SHP77 (cell line): ENCODE measurements at regions not wholly inside any gene's neighbourhood (a gene's known extent, or its start where the extent isn't known, plus 50 kb on each side); places are given as distances from the start of the nearest gene placed in this dataset.
"Not testable (repeated sequence)": the region's sequence is repeated elsewhere in the genome, so short reads cannot be mapped to it uniquely, and the experiment has no call there.

ENCODE experiments used
- DNase-seq, 2 experiments: peaks; one replicate each; lab custom pipeline; 2025; lab: John Stamatoyannopoulos, UW

DNA sequence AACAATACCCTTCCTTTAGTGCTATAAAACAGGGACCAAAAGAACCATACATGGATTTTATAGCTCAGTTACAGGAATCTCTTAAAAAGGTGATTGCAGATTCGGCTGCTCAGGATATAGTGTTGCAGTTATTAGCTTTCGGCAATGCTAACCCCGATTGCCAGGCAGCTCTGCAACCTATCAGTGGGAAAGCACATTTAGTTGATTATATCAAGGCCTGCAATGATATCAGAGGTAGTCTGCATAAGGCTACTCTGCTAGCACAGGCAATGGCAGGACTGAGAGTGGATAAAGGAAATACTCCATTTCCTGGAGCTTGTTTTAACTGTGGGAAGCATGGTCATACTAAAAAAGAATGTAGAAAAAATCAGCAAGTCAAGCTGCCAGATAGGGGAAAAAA lies 327.7 kb downstream of the REEP3 start:
- DNase-seq, result not testable (repeated sequence)

DNA sequence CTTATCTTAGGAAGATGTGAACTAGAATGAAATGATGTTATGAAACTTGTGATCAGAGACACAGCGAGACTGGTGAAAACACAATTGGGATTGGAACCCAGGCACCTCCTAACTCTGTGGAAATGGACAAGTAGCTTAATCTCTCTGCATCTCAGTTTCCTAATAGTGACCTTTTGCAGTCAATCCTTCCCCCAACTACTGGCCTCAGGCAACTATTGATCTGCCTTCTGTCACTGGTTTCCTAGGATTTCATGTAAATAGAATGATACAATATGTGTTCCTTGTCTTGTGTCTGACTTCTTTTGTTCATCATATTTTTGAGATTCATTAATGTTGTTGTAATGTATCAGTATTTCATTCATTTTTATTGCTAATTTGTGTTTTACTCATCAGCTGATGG lies 341.7 kb downstream of the REEP3 start:
- DNase-seq, result no peak

DNA sequence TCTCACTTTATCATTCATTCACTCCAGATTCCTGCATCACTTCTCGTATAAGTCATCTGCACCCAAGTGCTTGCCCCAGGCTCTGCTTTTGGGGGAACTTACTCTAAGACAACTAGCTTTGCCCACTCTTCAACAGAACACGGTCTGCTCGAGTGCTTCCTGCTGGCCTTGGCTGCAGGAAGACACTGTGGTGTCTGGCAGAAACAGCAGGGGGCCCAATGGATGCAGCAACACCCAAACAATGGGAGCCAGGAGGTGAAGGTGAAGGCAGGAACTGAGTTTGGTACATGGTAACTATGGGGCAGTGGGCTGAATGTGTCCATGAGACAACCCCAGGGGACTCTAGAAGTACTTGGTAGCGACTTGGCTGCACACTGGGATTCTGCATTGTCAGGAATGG lies 344.0 kb downstream of the REEP3 start:
- peak in 1 of 2 experiments; percentile 6 for DNase-seq

DNA sequence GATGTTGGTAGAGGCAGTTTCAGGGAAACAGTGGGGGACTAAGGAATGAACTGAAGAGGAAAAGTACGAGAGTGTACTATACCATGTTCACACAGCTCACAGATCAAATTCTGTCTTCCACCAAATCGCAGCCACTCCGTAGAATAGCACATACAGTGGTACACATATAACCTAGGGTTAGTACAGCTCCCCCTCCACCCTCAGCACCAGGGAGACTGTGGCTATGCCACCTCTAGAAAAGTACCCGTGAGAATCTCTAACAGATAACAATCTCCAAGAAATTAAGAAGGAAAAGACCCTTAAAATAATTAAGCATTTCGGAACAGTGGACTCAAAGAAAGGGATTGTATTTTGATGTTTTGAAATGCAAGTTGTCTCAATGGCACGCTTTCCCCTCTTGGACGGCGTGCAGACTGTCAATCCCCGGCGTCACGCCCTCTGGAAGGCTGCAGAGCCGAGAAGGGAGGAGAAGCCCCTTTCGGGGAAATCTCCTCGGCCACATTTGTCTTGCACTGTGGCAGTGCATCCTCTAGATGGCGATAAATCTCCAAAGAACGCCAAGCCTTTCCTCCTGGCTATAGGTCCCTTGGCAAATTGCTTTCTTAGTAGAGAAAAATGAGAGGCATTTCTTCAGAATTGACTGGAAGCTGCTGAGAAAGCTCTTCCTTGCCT lies 345.0 kb downstream of the REEP3 start:
- peak; percentile 35 to 39 for DNase-seq

DNA sequence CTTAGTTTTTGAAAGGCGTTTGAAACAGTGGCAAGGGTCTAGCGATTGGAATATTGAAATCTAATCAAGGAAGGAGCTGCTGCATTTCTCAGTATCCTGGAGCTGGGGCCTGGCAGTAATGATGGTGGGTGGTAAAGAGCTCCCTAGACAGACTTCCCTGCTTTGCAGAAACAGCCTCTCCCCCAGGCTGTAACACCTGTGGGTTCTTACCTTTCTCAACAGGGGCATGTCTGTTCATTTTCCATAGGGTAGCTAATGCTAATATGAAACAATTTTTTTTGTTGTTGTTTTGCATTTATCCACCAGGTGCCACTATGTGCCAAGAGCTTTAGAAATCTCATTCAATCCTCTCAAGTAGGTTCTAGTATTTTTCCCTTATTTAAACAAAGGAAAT lies 345.5 kb downstream of the REEP3 start:
- DNase-seq, result peak in 1 of 2 experiments; percentile 4

DNA sequence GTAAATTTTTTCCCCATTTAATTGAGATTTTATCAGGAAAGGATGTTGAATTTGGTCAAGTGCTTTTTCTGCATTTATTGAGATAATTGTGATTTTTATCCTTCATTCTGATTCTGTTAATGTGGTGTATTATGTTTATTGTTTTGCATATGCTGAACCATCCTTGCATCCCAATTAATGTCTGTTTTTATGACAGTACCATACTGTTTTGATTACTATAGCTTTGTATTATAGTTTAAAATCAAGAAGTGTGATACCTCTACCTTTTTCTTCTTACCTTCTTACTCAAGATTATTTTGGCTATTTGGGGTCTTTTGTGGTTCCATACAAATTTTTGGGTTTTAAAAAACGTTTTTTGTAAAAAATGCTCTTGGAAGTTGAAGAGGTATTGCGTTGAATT lies 357.2 kb downstream of the REEP3 start:
- DNase-seq, result no peak

DNA sequence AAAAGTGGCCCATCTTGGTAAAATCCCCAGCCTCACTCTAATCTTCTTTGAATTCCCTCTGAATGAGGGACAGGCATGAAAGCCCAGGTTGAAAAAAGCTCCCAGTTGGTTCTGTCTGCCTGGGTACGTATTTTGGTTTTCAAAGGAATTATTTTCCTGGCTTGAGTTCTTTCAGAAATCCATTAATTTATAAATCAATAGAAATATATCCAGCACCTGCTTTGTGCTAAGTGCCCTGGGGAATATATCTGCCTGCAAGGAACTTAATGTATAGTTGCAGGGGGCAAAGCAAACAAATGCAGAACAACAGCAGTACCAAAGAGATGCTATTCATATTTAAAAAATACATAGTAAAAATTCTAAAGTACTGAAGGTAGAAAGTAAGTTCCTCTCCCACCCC lies 362.7 kb downstream of the REEP3 start:
- no peak for DNase-seq

DNA sequence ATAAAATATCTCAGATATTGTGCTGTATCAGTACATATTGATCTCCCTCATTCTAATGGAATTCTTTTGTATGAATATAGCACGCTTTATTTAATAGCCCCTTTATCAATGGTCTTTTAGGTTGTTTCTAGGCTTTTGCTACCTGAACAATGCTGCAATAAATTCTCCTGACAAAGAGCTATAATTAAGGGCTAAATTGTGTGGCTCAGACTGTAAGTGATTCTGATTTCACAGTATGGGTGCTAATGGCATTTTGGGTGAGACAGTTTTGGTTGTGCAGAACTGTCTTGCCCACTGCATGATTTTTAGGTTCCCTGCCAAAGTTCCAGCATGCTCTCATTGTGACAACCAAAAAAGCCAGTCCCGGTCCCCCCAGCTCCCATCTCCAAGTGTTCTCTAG lies 363.2 kb downstream of the REEP3 start:
- no peak for DNase-seq

DNA sequence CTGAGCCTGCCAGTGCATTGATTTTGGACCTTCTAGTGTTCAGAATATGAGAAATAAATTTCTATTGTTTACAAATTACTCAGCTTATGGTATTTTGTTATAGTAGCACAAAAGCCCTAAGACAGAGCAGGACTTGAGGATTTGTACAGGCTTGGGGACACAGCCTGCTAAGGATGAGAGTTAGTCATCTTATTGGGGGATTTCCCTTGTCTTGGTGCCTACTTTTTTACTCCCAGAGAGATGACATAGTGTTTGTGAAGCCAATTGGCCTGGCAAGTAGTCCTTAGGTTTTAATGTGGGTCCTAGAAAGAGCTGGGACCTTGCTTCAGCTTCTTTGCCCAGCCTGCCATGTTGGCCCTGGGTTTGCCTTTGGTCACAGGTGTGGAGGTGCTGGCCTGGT lies 364.0 kb downstream of the REEP3 start:
- no peak for DNase-seq

DNA sequence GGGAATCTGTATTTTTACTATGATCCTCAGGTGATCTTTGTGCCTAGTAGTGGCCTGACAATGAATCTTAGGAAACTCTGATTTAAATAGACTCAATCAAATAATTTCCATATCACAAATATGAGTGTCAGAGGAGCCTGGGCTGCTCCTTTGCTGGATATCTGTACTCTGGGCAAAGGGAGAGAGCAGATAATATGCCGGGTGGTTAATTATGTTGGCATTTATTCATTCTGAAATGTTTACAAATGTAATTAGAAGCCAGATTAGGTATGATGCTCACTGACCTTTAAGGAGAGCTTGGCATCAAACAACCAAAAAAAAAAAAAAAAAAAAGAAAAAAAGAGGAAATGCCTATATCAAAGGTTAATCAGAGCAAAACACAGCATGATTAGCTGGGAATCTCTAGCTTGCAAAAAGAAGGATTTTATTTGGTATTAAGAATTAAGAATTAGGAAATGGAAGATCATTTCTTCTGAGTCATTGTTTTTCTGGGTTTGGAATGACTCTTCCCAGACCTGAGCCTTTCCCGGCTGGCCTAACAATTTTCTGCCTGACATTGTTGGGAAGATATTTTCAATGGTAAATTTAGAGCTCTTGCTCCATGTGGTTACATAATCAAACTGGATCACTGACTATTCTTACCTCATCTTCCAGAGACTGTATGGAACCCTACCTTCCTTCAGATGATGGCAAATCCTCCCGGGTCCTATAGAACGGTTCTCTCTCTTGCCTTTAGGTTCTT lies 365.3 kb downstream of the REEP3 start:
- DNase-seq, result no peak

DNA sequence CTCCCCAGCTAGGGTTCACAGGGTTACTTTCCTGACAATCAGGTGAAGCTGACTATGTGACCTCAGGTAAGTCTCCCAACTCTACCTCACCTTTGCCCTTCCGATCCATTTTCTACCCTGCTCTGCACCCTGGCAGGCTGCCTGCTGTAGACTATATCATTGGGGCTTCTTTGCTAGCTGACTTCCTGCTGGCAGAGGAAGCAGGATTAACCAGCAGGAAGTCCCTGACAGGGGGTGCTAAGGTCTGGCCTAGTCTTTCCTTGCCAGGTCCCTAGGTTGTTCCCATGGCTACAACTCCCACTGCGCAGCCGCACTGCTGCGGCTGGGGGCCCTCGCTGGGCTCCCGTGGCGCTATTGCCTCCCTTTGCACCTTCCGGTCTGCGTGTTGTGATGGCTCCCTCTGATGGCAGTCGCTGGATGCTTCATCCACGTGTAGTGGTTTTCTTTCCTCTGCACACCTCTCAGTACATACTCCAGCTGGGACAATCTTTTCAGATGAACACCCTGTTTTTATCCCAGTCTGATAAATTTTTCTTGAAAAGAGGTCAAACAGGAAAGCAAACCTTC lies 365.9 kb downstream of the REEP3 start:
- DNase-seq, result no peak

DNA sequence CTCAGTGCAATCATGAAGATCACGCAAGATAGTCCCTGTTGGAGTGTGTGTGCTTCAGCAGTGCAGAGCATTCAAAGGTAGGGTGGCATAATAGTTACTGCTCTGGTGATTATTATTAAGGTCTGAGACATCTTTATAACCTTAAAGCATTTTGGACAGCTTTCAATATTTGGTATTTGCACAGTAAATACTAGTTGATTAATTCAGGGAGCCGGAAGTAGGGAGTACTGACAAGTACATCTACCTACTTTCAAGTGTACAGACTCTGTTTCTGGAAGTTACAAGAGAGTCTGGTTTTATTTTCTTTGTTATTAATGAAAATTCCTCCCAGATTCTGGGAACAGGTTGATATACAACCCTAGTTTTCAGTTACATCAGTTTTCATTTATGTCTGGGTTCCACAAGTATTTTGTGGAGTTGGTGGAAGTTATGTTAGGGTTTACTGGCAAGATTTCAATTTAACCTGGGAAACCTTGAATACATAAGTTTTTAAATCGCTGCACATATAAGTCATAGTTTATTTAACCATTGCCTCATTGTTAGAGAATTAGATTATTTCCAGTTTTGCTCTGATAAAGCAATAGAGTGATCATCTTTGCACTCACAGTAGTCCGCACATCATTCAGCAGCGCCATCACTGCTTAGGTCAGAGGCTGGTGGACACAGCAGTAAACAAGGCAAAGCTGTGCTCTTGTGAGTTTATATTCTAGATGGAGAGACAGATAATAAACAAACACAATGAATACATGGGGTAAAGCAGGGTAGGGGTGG lies 366.6 kb downstream of the REEP3 start:
- no peak for DNase-seq

DNA sequence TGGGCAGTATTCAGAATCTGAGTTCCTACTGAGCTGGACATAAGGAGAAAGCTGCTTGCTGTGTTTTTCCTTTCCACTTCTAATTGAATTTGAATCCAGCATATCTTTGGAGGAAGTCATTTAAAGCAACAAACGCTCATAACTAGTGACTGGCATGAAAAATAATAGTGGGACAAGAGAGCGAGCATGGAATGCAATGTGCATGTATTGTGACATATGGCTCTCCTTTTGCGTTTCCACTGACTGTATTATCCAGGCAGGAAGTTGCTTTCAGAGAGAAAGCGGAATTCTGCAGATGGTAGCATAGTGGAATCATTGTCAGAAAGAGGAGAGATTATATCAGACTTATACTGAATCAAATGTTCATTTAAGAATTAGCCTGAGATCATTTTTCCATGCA lies 368.6 kb downstream of the REEP3 start:
- DNase-seq, result no peak

DNA sequence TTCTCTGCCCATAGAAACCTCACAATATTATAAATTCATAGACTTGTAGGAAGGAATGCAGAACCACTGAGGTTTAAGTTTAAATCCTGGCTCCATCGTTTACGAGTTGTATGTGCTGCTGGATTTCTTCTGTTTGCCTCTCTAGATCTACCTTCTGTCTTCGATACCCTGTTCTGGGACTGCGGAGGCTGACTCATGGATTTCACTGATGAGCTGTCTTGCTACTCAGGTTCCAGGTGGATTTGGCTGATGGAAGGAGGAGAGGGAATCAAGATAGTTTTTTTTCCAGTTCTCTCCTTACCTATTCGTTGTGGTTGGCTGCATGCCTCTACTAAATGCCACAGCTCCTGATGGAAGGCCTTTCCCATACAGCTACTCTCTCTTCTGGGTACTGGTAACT lies 375.8 kb downstream of the REEP3 start:
- DNase-seq, result no peak

DNA sequence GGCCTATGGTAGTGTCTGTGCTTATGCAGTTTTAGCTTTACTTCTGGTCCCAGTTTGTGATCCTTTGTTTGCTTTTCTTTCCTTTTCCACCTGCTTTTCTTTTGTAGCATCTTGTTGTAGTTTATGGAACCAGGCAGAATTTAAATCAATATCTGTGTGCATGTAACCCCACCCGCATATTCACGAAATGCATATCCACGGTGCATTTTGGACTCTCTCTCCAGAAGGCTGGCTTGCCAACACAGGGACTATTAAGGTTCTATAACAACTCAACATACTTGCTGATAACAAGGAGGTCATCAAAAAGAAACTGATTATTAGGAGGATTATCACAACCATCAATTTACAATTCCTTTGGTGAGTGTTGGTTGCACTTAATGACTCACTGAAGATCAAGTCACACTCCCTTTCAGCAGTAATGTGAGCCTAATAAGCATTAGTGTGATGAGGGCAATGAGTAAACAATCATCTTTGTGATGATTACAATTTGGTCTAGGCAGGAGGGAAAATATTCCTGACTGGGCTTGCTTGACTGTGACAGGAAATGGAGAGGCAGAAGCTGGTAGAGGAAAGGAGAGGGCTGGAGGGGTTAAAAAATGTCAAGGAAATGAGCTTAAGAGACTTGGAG lies 378.6 kb downstream of the REEP3 start:
- DNase-seq, result no peak

DNA sequence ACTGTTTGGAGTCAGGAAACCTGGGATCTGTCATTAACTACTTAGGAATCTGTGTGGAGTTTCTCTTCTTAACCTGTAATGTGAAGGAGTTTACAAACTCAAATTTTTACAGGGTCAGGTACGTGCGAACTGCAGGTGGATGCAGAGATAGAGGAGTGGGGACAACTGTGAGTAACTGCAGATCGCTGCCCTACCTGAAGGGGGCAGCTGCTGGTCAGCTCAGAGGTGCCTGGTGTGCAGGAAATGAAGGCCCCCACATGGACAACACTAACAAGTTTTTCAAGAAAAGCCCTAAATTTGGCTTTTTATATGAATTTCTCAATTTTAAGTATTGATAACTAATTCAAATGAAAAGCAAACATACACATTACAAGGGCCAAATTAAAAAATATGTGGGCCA lies 380.0 kb downstream of the REEP3 start:
- DNase-seq, result no peak

DNA sequence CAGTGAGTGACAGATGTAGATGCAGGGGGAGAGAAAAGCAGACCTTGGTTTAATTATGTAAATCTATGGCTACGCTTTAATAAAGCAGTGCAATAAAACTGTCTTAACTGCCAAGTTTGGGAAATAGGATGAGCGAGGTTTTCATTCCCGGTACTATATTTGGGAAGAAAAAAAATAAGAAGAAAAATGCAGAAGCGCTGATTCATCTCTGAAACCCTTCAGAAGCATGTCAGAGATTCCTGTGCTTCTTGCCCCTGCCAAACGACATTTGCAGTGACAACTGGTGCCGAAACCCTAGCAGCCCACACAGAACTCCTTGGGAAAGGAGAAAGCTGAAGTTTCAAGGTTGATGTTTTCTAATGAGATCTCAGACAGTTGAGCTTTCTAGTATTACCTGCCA lies 380.7 kb downstream of the REEP3 start:
- no peak for DNase-seq

DNA sequence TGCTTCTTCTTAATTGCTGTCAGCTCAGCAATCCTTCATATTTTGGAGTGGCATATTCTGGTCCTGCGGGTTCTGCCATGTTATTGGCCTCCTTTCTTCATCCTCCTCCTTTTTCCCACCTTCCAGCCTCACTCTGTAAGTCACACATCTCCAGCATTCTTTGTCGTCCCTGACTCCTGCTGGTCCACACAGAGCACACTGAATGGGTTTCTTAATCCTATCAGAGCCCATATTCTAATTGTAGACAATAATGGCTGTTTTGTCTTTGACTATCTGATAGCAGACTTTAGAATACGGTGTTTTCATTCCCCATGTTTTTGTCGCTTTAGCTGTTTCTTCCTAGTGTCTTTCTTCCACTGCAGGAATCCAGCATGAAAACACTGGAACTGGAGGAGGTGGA lies 389.6 kb downstream of the REEP3 start:
- DNase-seq, result no peak

DNA sequence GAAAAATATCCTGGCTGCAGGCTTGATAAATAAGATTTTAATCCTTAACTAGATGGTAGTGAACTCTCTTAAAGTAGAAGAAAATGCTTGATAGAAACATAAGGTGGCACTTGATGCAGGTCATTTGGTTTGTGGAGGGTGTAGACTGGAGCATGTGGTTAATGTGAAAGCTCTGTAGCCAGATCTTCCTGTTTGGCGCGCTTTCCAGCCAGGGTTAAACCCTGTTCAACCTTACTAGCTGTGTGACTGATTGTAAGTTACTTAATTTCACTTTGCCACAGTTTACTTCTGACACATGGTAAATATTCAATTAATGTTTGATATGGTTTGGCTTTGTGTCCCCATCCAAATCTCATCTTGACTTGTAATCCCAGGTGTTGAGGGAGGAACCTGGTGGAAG lies 394.0 kb downstream of the REEP3 start:
- DNase-seq, result no peak

DNA sequence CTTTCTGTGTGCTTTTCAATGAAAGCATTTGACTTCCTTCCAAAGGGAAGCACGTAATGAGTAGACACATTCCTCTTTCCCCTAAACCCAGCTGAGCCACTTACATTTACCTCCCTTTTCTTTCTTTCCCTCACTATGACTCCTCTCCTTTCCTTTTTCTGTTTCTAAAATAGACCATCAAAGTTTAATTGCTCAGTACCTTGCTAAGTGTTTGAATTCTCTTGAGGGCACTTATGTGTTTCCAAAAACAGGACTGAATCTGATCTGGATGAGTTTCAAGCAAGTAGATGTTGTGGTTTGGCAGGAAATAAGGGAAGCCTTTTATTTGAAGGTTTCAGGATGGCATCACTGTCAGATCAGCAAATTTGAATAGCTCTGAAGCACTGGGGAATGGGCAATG lies 396.2 kb downstream of the REEP3 start:
- no peak for DNase-seq

DNA sequence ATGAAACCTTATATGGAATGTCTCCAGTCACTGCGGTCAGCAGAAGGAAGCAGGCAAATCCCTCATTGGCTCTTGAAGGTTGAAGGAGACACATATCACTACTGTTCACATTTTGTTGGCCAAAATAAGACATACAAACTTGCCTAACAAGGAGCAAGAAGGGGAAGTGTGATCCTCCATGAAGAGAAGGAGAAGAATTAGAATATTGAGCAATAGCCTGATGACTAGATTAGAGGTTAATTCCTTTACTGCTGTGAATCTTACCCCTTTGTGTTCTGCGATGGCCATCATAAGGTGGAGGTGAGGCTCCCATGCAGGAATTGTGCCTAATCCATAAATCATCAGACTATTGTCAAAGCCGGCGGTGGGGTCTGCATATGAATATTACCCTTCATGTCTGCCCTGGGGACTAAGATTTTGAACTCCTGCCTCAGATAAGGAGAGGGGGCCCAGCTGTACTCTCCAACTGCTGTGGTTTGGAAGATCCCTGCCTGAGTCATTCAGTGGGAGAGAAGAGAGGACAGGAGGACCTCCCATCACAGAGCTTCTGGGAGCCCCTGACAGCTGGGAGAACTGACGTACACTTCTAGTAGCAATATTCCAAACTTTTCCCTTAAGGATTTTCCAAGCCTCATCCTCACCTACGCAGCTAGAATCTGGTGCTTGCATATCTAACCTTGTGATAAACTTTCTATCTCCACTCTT lies 398.5 kb downstream of the REEP3 start:
- no peak for DNase-seq

DNA sequence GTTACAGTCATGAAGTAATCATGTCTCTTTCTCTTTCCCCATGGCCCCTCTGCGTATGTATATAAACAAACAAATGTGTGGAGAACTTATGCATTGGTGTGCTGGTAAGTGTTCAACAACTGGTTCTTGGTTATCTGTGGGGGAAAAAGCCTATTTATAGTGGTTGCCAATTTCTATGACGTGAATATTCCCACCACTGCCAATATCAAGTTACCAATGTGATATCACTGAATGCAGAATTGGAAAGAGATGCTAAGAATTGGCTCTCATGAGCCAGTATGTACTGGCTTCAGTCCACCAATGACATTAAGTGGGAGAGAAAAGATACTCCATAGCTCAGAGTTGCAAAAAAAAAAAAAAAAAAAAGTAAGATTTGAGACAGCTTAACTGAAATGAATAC lies 399.7 kb downstream of the REEP3 start:
- no peak for DNase-seq
